Upper lobe of left lung (tissue), 4 donors: ENCODE measurements at regions not wholly inside any gene's neighbourhood (a gene's known extent, or its start where the extent isn't known, plus 50 kb on each side); places are given as distances from the start of the nearest gene placed in this dataset.

Experiments used
- CTCF ChIP-seq, 6 experiments: fragments of 450-650 bp in 4 of 6; fragments of 200-600 bp in 2 of 6; sonication (generic) in 2 of 6; IDR thresholded peaks; one replicate each; pipeline ENCODE4 v1.5.1; 2016 to 2019; ENCODE audit warnings: antibody characterized with exemption in 6 of 6
- EP300 ChIP-seq, 4 donors: sonication (generic); formaldehyde crosslinking; IDR thresholded peaks; one replicate each; pipeline ENCODE4 v1.5.1; 2017; ENCODE audit warnings: antibody characterized with exemption in 4 of 4, control low read depth in 2 of 4
- POLR2A ChIP-seq, 4 donors: fragments of 450-650 bp; IDR thresholded peaks; one replicate each; pipeline ENCODE4 v1.5.1; 2016 to 2017; ENCODE audit warnings: antibody characterized with exemption in 4 of 4, mild to moderate bottlenecking in 2 of 4
- POLR2AphosphoS5 ChIP-seq, 2 donors: sonication (generic); formaldehyde crosslinking; IDR thresholded peaks; one replicate each; pipeline ENCODE4 v1.5.1; 2017; ENCODE audit warnings: antibody characterized with exemption in 2 of 2

GRCh38 chr4:56215901-56216300, 171.4 kb downstream of the AASDH start:
- TF ChIP-seq POLR2A (IDR thresholded peaks at IDR 0.05) (no peak), CTCF (IDR thresholded peaks at IDR 0.05) (no peak), POLR2AphosphoS5 (IDR thresholded peaks at IDR 0.05) (no peak), EP300 (IDR thresholded peaks at IDR 0.05) (no peak)
